A172 (cell line): ENCODE measurements at regions not wholly inside any gene's neighbourhood (a gene's known extent, or its start where the extent isn't known, plus 50 kb on each side); places are given as distances from the start of the nearest gene placed in this dataset.
"Not testable (repeated sequence)": the region's sequence is repeated elsewhere in the genome, so short reads cannot be mapped to it uniquely, and the experiment has no call there.

Experiments used
- DNase-seq: peaks from one replicate; pipeline ENCODE4 v3.0.0-alpha.2; 2015; ENCODE audit warnings: low spot score

- no peak for DNase-seq
Observed at GRCh38 chr16:35195864-35196216, 1736.4 kb downstream of the TP53TG3F start.

- DNase-seq: no peak
Observed at GRCh38 chr16:35196313-35196712, 1736.9 kb downstream of the TP53TG3F start.

GRCh38 chr16:35197656-35198055 is 1738.2 kb downstream of the TP53TG3F start:
- DNase-seq: no peak

GRCh38 chr16:35198223-35199199 is 1739.1 kb downstream of the TP53TG3F start:
- no peak for DNase-seq

GRCh38 chr16:35200662-35201061 is 1741.2 kb downstream of the TP53TG3F start:
- no peak for DNase-seq

GRCh38 chr16:35201151-35201550 is 1741.7 kb downstream of the TP53TG3F start:
- no peak for DNase-seq

- no peak for DNase-seq
Observed at GRCh38 chr16:35203636-35204035, 1744.2 kb downstream of the TP53TG3F start.

- DNase-seq: no peak
Observed at GRCh38 chr16:35207059-35207999, 1747.9 kb downstream of the TP53TG3F start.

- no peak for DNase-seq
Observed at GRCh38 chr16:35208001-35208935, 1748.9 kb downstream of the TP53TG3F start.

GRCh38 chr16:35210681-35211433 is 1751.4 kb downstream of the TP53TG3F start:
- DNase-seq: no peak

- DNase-seq: no peak
Observed at GRCh38 chr16:35214840-35215239, 1755.4 kb downstream of the TP53TG3F start.

- no peak for DNase-seq
Observed at GRCh38 chr16:35215287-35215686, 1755.9 kb downstream of the TP53TG3F start.

- DNase-seq: not testable (repeated sequence)
Observed at GRCh38 chr16:35216261-35216660, 1756.8 kb downstream of the TP53TG3F start.

- DNase-seq: no peak
Observed at GRCh38 chr16:35221482-35222185, 1762.2 kb downstream of the TP53TG3F start.

GRCh38 chr16:35234679-35235078 is 1775.3 kb downstream of the TP53TG3F start:
- DNase-seq: no peak

GRCh38 chr16:35239561-35239960 is 1780.1 kb downstream of the TP53TG3F start:
- DNase-seq: no peak

- no peak for DNase-seq
Observed at GRCh38 chr16:35249051-35249450, 1789.6 kb downstream of the TP53TG3F start.

GRCh38 chr16:35252356-35252936 is 1793.0 kb downstream of the TP53TG3F start:
- DNase-seq: no peak

- no peak for DNase-seq
Observed at GRCh38 chr16:35255186-35255803, 1795.9 kb downstream of the TP53TG3F start.
